Daoy (cell line): ENCODE measurements at regions not wholly inside any gene's neighbourhood (a gene's known extent, or its start where the extent isn't known, plus 50 kb on each side); places are given as distances from the start of the nearest gene placed in this dataset.
"Not testable (repeated sequence)": the region's sequence is repeated elsewhere in the genome, so short reads cannot be mapped to it uniquely, and the experiment has no call there.

Experiments
- DNase-seq: peaks from one replicate; pipeline ENCODE4 v3.0.0-alpha.2; 2015; ENCODE audit warnings: low read depth

- DNase-seq: no peak
Observed at GRCh38 chr3:173342679-173343078, 54.9 kb upstream of the NLGN1 start.

- DNase-seq: no peak
Observed at GRCh38 chr3:173340626-173341025, 56.9 kb upstream of the NLGN1 start.

GRCh38 chr3:173336261-173336660 is 61.3 kb upstream of the NLGN1 start:
- no peak for DNase-seq

- no peak for DNase-seq
Observed at GRCh38 chr3:173306110-173306509, 91.4 kb upstream of the NLGN1 start.

- no peak for DNase-seq
Observed at GRCh38 chr3:173304182-173304800, 93.3 kb upstream of the NLGN1 start.

- DNase-seq: no peak
Observed at GRCh38 chr3:173301647-173302046, 95.9 kb upstream of the NLGN1 start.

GRCh38 chr3:173289072-173289471 is 108.5 kb upstream of the NLGN1 start:
- DNase-seq: no peak

- no peak for DNase-seq
Observed at GRCh38 chr3:173287361-173287760, 110.2 kb upstream of the NLGN1 start.

- not testable (repeated sequence) for DNase-seq
Observed at GRCh38 chr3:173286507-173286906, 111.0 kb upstream of the NLGN1 start.

GRCh38 chr3:173284301-173284700 is 113.2 kb upstream of the NLGN1 start:
- no peak for DNase-seq

GRCh38 chr3:173275740-173276139 is 121.8 kb upstream of the NLGN1 start:
- DNase-seq: peak; percentile 45

- DNase-seq: no peak
Observed at GRCh38 chr3:173273838-173274237, 123.7 kb upstream of the NLGN1 start.

GRCh38 chr3:173268781-173269180 is 127.7 kb upstream of the SPATA16 start:
- no peak for DNase-seq

GRCh38 chr3:173267716-173268115 is 126.7 kb upstream of the SPATA16 start:
- no peak for DNase-seq

GRCh38 chr3:173266441-173266840 is 125.4 kb upstream of the SPATA16 start:
- DNase-seq: no peak

- no peak for DNase-seq
Observed at GRCh38 chr3:173258697-173259096, 117.7 kb upstream of the SPATA16 start.

GRCh38 chr3:173257797-173258196 is 116.8 kb upstream of the SPATA16 start:
- no peak for DNase-seq

GRCh38 chr3:173255555-173255954 is 114.5 kb upstream of the SPATA16 start:
- no peak for DNase-seq

- no peak for DNase-seq
Observed at GRCh38 chr3:173253471-173253870, 112.4 kb upstream of the SPATA16 start.

- DNase-seq: no peak
Observed at GRCh38 chr3:173249457-173249856, 108.4 kb upstream of the SPATA16 start.

GRCh38 chr3:173241727-173242126 is 100.7 kb upstream of the SPATA16 start:
- no peak for DNase-seq

GRCh38 chr3:173238091-173238490 is 97.1 kb upstream of the SPATA16 start:
- DNase-seq: no peak

GRCh38 chr3:173225351-173225750 is 84.3 kb upstream of the SPATA16 start:
- DNase-seq: no peak

- peak; percentile 9 for DNase-seq
Observed at GRCh38 chr3:173221010-173221409, 80.0 kb upstream of the SPATA16 start.
